ENCODE measurements at regions not wholly inside any gene's neighbourhood (a gene's known extent, or its start where the extent isn't known, plus 50 kb on each side); places are given as distances from the start of the nearest gene placed in this dataset.

DNA sequence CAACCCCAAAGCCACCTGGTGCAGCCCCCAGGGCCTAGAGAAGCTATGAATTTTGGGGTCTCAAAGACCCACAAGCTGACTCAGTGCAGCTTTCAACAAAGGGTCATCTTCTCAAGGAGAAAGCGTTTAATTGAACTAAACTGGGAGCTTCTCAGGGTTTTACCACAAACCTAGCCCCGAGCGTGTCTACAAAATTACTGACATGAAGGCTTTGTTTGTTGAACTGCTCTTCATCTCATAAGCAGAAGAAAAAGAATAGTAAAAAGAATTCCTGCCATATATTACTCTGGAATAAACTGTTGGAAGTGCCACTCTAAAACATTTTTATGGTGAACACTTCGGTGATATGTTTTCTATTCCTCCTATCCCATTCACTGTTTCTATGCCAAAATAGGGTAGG, 50.8 kb upstream of the INCENP start:
- TF ChIP-seq EZH2phosphoT487 (IDR thresholded peaks at IDR 0.05; ENCODE audit: borderline replicate concordance, low read length) = no peak
- TF ChIP-seq, protein P1, sequence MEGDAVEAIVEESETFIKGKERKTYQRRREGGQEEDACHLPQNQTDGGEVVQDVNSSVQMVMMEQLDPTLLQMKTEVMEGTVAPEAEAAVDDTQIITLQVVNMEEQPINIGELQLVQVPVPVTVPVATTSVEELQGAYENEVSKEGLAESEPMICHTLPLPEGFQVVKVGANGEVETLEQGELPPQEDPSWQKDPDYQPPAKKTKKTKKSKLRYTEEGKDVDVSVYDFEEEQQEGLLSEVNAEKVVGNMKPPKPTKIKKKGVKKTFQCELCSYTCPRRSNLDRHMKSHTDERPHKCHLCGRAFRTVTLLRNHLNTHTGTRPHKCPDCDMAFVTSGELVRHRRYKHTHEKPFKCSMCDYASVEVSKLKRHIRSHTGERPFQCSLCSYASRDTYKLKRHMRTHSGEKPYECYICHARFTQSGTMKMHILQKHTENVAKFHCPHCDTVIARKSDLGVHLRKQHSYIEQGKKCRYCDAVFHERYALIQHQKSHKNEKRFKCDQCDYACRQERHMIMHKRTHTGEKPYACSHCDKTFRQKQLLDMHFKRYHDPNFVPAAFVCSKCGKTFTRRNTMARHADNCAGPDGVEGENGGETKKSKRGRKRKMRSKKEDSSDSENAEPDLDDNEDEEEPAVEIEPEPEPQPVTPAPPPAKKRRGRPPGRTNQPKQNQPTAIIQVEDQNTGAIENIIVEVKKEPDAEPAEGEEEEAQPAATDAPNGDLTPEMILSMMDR (IDR thresholded peaks at IDR 0.05; ENCODE audit: low read depth, low read length, poor library complexity, severe bottlenecking) = no peak
- H3K4me2 ChIP-seq (ENCODE audit: low read length) = no peak overlapping the region
- H3K27ac ChIP-seq (ENCODE audit: low read depth, low read length) = no peak overlapping the region
- no peaks in the 10 kb centered on the region for H3F3A ChIP-seq (ENCODE audit: control insufficient read depth, insufficient read depth)
- H3K4me1 ChIP-seq (ENCODE audit: control insufficient read depth, low read length) = no peaks in the 10 kb centered on the region
- no peaks in the 10 kb centered on the region for H3K79me2 ChIP-seq (ENCODE audit: control insufficient read depth, low read length)
- no peaks in the 10 kb centered on the region for H4K20me1 ChIP-seq (ENCODE audit: control insufficient read depth, insufficient read depth, low read depth, low read length)
- no peaks in the 10 kb centered on the region for H3K9me2 ChIP-seq (replicated peaks; ENCODE audit: control insufficient read depth, low read length)
- H3K9me3 ChIP-seq (ENCODE audit: control insufficient read depth, insufficient read depth, low read length) = no peaks in the 10 kb centered on the region
- no peak overlapping the region for H3K4me3 ChIP-seq (ENCODE audit: low read length)
- no peaks in the 10 kb centered on the region for H3K36me3 ChIP-seq (ENCODE audit: control insufficient read depth, low read length)
- H3K27me3 ChIP-seq (ENCODE audit: control insufficient read depth, low read length) = peaks cover 8% of the 10 kb centered on the region; the same call in 1 of the 2 replicates

DNA sequence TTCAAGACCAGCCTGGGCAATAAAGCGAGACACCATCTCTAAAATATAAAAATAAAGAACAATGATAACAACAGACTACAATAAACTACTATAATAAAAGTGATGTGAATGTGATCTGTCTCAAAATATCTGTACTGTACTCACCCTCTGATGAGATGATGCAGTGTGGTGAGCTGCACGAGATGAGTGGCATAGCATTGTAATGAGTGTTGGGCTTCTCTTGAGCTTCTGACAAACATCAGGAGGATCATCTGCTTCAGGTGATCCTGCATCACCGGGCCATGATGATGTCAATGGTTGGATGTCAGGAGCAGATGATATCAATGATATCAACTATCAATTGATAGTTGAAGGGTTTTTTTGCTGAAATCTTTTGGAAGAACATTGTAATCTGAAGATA, 52.4 kb upstream of the INCENP start:
- no peaks in the 10 kb centered on the region for H3K4me1 ChIP-seq (ENCODE audit: control insufficient read depth, low read length)
- no peaks in the 10 kb centered on the region for H3K9me2 ChIP-seq (replicated peaks; ENCODE audit: control insufficient read depth, low read length)
- no peaks in the 10 kb centered on the region for H3K79me2 ChIP-seq (ENCODE audit: control insufficient read depth, low read length)
- no peaks in the 10 kb centered on the region for H3K36me3 ChIP-seq (ENCODE audit: control insufficient read depth, low read length)
- no peak overlapping the region for H3K4me3 ChIP-seq (ENCODE audit: low read length)
- H3K9me3 ChIP-seq (ENCODE audit: control insufficient read depth, insufficient read depth, low read length) = no peaks in the 10 kb centered on the region
- peaks cover 12% of the 10 kb centered on the region; the same call in 1 of the 2 replicates for H3K27me3 ChIP-seq (ENCODE audit: control insufficient read depth, low read length)
- no peaks in the 10 kb centered on the region for H3F3A ChIP-seq (ENCODE audit: control insufficient read depth, insufficient read depth)
- no peaks in the 10 kb centered on the region for H4K20me1 ChIP-seq (ENCODE audit: control insufficient read depth, insufficient read depth, low read depth, low read length)
- H3K4me2 ChIP-seq (ENCODE audit: low read length) = no peak overlapping the region
- no peak overlapping the region for H3K27ac ChIP-seq (ENCODE audit: low read depth, low read length)
- TF ChIP-seq EZH2phosphoT487 (IDR thresholded peaks at IDR 0.05; ENCODE audit: borderline replicate concordance, low read length) = no peak
- TF ChIP-seq, protein P1 (IDR thresholded peaks at IDR 0.05; ENCODE audit: low read depth, low read length, poor library complexity, severe bottlenecking) = no peak

DNA sequence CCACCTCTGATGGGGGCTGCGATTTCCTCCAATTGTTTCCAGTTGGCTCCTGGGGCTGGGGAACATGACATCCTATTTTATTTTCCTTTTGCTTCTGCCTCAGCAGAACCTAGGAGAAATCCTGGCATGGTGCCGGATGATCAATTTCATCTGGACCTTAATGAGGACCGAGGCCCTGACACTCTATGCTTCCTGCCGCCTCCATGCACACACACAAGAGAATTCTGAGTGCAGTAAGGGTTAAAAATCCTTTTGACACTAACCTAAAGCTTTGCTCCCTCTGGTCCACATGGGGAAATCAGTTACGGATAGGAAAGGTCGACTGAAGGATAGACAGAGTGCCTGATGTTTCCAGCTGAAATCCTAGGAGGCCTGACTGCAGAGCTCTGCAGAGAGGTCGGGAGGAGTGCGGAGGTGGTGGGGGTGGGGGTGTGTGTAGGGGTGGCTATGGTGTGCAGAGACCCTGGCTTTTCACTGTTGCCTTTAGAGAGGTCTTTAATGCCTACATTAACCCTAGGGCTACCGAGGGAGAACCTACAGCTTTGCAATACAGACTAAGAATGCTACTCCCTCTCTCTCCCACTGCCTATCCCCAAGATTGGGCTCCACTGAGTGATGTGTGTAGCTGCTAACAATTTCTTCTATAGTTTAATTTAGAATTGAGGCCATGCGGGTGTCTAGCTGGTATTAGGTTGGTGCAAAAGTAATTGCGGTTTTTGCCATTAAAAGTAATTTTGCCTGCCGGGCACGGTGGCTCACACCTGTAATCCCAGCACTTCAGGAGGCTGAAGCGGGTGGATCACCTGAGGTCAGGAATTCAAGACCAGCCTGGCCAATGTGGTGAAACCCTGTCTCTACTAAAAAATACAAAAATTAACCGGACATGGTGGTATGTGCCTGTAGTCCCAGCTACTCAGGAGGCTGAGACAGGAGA, 53.6 kb upstream of the INCENP start:
- Histone ChIP-seq H3K4me2 (ENCODE audit: low read length) (no peak overlapping the region), H3K4me1 (ENCODE audit: control insufficient read depth, low read length) (no peaks in the 10 kb centered on the region), H3F3A (ENCODE audit: control insufficient read depth, insufficient read depth) (no peaks in the 10 kb centered on the region), H3K27me3 (ENCODE audit: control insufficient read depth, low read length) (peaks cover 15% of the 10 kb centered on the region; the same call in 1 of the 2 replicates), H3K9me2 (replicated peaks; ENCODE audit: control insufficient read depth, low read length) (no peaks in the 10 kb centered on the region), H3K9me3 (ENCODE audit: control insufficient read depth, insufficient read depth, low read length) (no peaks in the 10 kb centered on the region), H4K20me1 (ENCODE audit: control insufficient read depth, insufficient read depth, low read depth, low read length) (no peaks in the 10 kb centered on the region), H3K79me2 (ENCODE audit: control insufficient read depth, low read length) (no peaks in the 10 kb centered on the region), H3K4me3 (ENCODE audit: low read length) (no peak overlapping the region), H3K36me3 (ENCODE audit: control insufficient read depth, low read length) (no peaks in the 10 kb centered on the region), H3K27ac (ENCODE audit: low read depth, low read length) (no peak overlapping the region)
- TF ChIP-seq EZH2phosphoT487 (IDR thresholded peaks at IDR 0.05; ENCODE audit: borderline replicate concordance, low read length) = no peak
- TF ChIP-seq, protein P1 (IDR thresholded peaks at IDR 0.05; ENCODE audit: low read depth, low read length, poor library complexity, severe bottlenecking) = no peak

Measured in DOHH2 (cell line).